Right lobe of liver (tissue), 6 donors: ENCODE measurements at regions not wholly inside any gene's neighbourhood (a gene's known extent, or its start where the extent isn't known, plus 50 kb on each side); places are given as distances from the start of the nearest gene placed in this dataset.

Experiments
- ATAC-seq, 4 donors: fragments of 200-7000 bp; cut with Tn5 transposase; one replicate each; pipeline ENCODE4 v1.9.1; 2020; ENCODE audit warnings: mild to moderate bottlenecking in 4 of 4, moderate library complexity in 4 of 4
- DNase-seq, 3 donors: peaks; one replicate each; pipeline ENCODE4 v3.0.0-alpha.2; 2020
- H3K27ac ChIP-seq, 3 donors: fragments of 200-600 bp; one replicate each; pipeline ENCODE4 v1.8.0; 2022
- H3K27me3 ChIP-seq, 2 donors: fragments of 200-600 bp; one replicate each; pipeline ENCODE4 v1.8.0; 2022
- H3K36me3 ChIP-seq, 4 donors: fragments of 200-600 bp; sonication (generic) in 1 of 4; one replicate each; pipeline versions ENCODE4 v1.5.1 to v1.8.0; 2017 to 2022; ENCODE audit warnings: control low read depth in 1 of 4
- H3K4me1 ChIP-seq, 4 donors: fragments of 200-600 bp; sonication (generic) in 1 of 4; one replicate each; pipeline versions ENCODE4 v1.5.1 to v1.8.0; 2017 to 2022; ENCODE audit warnings: control low read depth in 1 of 4
- H3K4me3 ChIP-seq, 3 donors: fragments of 200-600 bp; one replicate each; pipeline ENCODE4 v1.8.0; 2022
- H3K9me3 ChIP-seq, 4 donors: fragments of 200-600 bp; sonication (generic) in 1 of 4; one replicate each; pipeline versions ENCODE4 v1.5.1 to v1.8.0; 2017 to 2022; ENCODE audit warnings: control low read depth in 1 of 4
- CTCF ChIP-seq, 4 donors: fragments of 200-600 bp in 3 of 4; fragments of 450-650 bp in 1 of 4; IDR thresholded peaks; one replicate each; pipeline versions ENCODE4 v1.5.1 to v1.8.0; 2016 to 2022; ENCODE audit warnings: antibody characterized with exemption in 4 of 4, mild to moderate bottlenecking in 2 of 4
- POLR2A ChIP-seq: fragments of 450-650 bp; IDR thresholded peaks from one replicate; pipeline ENCODE4 v1.6.1; 2017; ENCODE audit warnings: antibody characterized with exemption, mild to moderate bottlenecking
- WGBS: methylation state at CpG from one replicate; pipeline ENCODE4 v1.1.6; 2018; ENCODE audit warnings: low coverage, low lambda C conversion rate; ENCODE audit not compliant: insufficient coverage; ENCODE audit errors: missing lambda C conversion rate; 5-methylcytosine and 5-hydroxymethylcytosine counted together
- intact Hi-C, 2 donors: fragments of 100-400 bp; cut with DNase I; formaldehyde crosslinking; loops; one replicate each; pipeline versions ENCODE4 v1.11.2 to v1.14.1; 2022
- donor health status: DM: no; HTN: yes; CAD: no.
- donor health status: DM: no; HTN: no; CAD: no.
- donor health status: DM: no; HTN: no; CAD: no.
- donor health status: DM: no; HTN: yes; CAD: no.
- donor health status: DM: no; HTN: yes; CAD: no.

DNA sequence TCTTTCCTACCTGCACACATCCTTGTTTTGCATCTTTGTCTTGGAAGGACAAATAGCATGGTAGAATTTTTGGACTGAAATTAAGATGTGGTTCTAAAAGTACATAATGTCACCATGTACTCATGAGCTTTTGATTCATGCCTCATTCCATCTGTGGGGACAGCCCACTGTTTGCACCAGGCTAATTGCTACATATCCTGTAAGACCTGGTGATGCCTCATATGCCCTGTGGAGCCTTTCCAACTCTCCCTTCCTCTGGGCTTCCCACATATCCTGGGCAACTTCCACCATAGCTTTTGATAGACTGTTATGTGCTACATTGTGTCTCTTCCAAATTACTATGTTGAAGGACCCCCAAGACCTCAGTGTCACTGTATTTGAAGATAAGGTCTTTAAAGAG is 213.6 kb upstream of the PREP start:
- Histone ChIP-seq H3K9me3 (no peaks in the 10 kb centered on the region), H3K27ac (no peak overlapping the region), H3K4me1 (no peaks in the 10 kb centered on the region), H3K4me3 (no peak overlapping the region), H3K36me3 (no peaks in the 10 kb centered on the region), H3K27me3 (no peaks in the 10 kb centered on the region)
- no peak for ATAC-seq
- intact Hi-C loops: no loop called here
- TF ChIP-seq CTCF (IDR thresholded peaks at IDR 0.05) (no peak), POLR2A (no peak)
- no peak for DNase-seq

- Histone ChIP-seq H3K27ac (no peak overlapping the region), H3K36me3 (no peaks in the 10 kb centered on the region), H3K27me3 (no peaks in the 10 kb centered on the region), H3K9me3 (no peaks in the 10 kb centered on the region), H3K4me1 (no peaks in the 10 kb centered on the region), H3K4me3 (no peak overlapping the region)
- ATAC-seq: no peak
- no peak for TF ChIP-seq CTCF (IDR thresholded peaks at IDR 0.05)
- no peak for TF ChIP-seq POLR2A
- DNase-seq: no peak
- intact Hi-C loops: no loop called here
- 0% methylated on average over 2 of the region's 2 CpGs for WGBS
Observed at GRCh38 chr6:105611606-105612005, 208.7 kb upstream of the PREP start.

DNA sequence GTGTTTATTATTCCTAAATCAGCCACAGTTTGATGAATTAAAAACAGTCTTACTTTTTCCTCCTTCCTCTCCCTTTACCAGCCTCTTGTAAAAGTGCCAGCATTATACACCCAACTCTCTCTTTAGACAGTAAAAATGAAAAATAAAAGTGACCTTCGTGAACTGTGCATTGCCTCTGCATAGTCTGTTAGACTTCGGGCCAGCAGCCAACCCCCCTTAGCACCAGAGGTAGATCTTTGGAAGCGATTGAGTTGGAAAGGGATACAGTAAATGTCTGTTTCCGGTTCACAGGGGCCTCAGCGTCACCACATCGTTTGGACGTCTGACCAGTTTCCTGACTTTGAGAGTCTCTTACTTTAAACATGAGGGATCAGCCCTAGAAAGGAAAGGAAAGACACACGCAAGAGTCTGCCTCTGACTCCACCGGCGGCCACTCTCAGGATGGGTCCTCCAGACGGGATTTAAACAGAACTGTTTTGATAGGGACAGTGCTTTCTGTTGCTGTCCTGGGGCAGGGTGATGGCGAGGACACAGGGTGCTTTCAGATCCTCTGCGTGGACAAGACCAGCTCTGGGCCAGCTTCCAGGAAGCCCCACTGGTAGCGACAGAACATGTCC is 206.6 kb upstream of the PREP start:
- no peak overlapping the region for H3K27ac ChIP-seq
- WGBS: 47% methylated on average over 14 of the region's 14 CpGs
- ATAC-seq (peak in 2 of 4 donors; percentile 21 to 25), DNase-seq (peak in 2 of 3 donors; percentile 23 to 48)
- H3K4me3 ChIP-seq: no peak overlapping the region
- H3K36me3 ChIP-seq: no peaks in the 10 kb centered on the region
- H3K9me3 ChIP-seq: no peaks in the 10 kb centered on the region
- no peaks in the 10 kb centered on the region for H3K27me3 ChIP-seq
- intact Hi-C loops: no loop called here
- no peaks in the 10 kb centered on the region for H3K4me1 ChIP-seq
- TF ChIP-seq POLR2A (no peak), CTCF (IDR thresholded peaks at IDR 0.05) (no peak)

GRCh38 chr6:105608711-105609374 is 206.0 kb upstream of the PREP start:
- intact Hi-C loops: no loop called here
- Histone ChIP-seq H3K9me3 (no peaks in the 10 kb centered on the region), H3K4me3 (no peak overlapping the region), H3K27ac (no peak overlapping the region), H3K4me1 (no peaks in the 10 kb centered on the region), H3K36me3 (no peaks in the 10 kb centered on the region), H3K27me3 (no peaks in the 10 kb centered on the region)
- WGBS: 74% methylated on average over 9 of the region's 10 CpGs
- DNase-seq (no peak), ATAC-seq (no peak)
- TF ChIP-seq CTCF (IDR thresholded peaks at IDR 0.05) (no peak), POLR2A (no peak)
